NB4 (cell line): ENCODE measurements at regions not wholly inside any gene's neighbourhood (a gene's known extent, or its start where the extent isn't known, plus 50 kb on each side); places are given as distances from the start of the nearest gene placed in this dataset.

Experiments
- DNase-seq: peaks from one replicate; pipeline ENCODE4 v3.0.0; 2010; ENCODE audit warnings: low read depth
- H3K4me3 ChIP-seq: one replicate; pipeline ENCODE4 v1.5.1; 2011; ENCODE audit warnings: mild to moderate bottlenecking, low read depth, low read length, moderate library complexity
- MAX ChIP-seq: IDR thresholded peaks from 2 replicates; pipeline ENCODE4 v1.6.1; 2011; ENCODE audit warnings: low read depth, low read length
- MYC ChIP-seq: IDR thresholded peaks from 2 replicates; pipeline ENCODE4 v1.6.1; 2011; ENCODE audit warnings: low read depth, low read length
- POLR2A ChIP-seq: IDR thresholded peaks from 2 replicates; pipeline ENCODE4 v1.6.1; 2011; ENCODE audit warnings: mild to moderate bottlenecking; ENCODE audit not compliant: insufficient read length; ENCODE audit errors: extremely low read depth
- TF ChIP-seq, protein P1 (sequence below): IDR thresholded peaks from one replicate; pipeline ENCODE4 v1.5.1; 2012; ENCODE audit warnings: low read depth, low read length

- no peak for DNase-seq
- TF ChIP-seq POLR2A, result no peak
- no peak for TF ChIP-seq MAX
- TF ChIP-seq, protein P1, sequence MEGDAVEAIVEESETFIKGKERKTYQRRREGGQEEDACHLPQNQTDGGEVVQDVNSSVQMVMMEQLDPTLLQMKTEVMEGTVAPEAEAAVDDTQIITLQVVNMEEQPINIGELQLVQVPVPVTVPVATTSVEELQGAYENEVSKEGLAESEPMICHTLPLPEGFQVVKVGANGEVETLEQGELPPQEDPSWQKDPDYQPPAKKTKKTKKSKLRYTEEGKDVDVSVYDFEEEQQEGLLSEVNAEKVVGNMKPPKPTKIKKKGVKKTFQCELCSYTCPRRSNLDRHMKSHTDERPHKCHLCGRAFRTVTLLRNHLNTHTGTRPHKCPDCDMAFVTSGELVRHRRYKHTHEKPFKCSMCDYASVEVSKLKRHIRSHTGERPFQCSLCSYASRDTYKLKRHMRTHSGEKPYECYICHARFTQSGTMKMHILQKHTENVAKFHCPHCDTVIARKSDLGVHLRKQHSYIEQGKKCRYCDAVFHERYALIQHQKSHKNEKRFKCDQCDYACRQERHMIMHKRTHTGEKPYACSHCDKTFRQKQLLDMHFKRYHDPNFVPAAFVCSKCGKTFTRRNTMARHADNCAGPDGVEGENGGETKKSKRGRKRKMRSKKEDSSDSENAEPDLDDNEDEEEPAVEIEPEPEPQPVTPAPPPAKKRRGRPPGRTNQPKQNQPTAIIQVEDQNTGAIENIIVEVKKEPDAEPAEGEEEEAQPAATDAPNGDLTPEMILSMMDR, result no peak
- no peak for TF ChIP-seq MYC
- H3K4me3 ChIP-seq, result no peak overlapping the region
Measured at GRCh38 chr12:45532113-45532512, 197.4 kb upstream of the ARID2 start.

GRCh38 chr12:45535610-45536180, 193.8 kb upstream of the ARID2 start:
- no peak for DNase-seq
- TF ChIP-seq, protein P1, result no peak
- no peak for TF ChIP-seq MAX
- TF ChIP-seq POLR2A, result no peak
- no peak for TF ChIP-seq MYC
- no peak overlapping the region for H3K4me3 ChIP-seq

- TF ChIP-seq MYC (no peak), POLR2A (no peak)
- DNase-seq, result no peak
- H3K4me3 ChIP-seq, result no peak overlapping the region
Measured at GRCh38 chr12:45536284-45536683, 193.2 kb upstream of the ARID2 start.

DNA sequence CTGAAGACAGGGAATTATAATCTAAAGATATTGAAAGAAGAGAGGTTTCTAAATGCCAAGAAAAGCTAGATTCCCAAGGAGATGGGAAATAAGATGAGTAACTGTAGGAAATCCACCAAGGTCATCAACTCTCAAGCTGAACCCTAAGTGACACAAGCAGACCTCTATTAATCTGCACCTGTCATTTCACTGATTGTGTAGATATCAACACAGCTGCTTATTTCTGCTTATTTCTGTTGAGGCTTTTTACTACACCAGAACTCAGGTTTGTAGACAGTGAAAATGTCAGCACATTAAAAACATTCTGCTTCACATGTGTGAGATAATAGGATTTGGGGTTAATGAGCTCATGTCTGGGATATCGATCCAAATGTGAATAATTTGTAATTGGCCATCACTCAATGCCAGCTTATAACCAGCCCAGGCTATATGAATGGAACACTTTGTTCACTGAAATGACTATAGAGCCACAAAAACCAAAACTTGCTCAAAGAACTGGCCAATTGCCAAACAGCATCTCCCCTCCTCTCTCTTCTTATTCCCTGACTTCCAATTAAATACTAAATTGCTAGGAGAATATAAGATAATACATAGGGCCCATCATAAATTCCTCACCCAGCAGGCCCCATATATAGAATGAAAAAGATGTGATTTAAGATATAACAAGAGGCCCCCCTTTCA, 188.7 kb upstream of the ARID2 start:
- no peak for DNase-seq
- no peak overlapping the region for H3K4me3 ChIP-seq
- no peak for TF ChIP-seq MYC
- TF ChIP-seq, protein P1, result no peak
- TF ChIP-seq MAX, result no peak
- TF ChIP-seq POLR2A, result no peak

GRCh38 chr12:45543887-45544286, 185.6 kb upstream of the ARID2 start:
- TF ChIP-seq, protein P1, result peak; percentile 88
- TF ChIP-seq POLR2A (no peak), MYC (no peak), MAX (no peak)
- no peak overlapping the region for H3K4me3 ChIP-seq
- peak; percentile 90 for DNase-seq

GRCh38 chr12:45546545-45546944, 183.0 kb upstream of the ARID2 start:
- TF ChIP-seq POLR2A, result no peak
- no peak for TF ChIP-seq MAX
- TF ChIP-seq, protein P1, result no peak
- no peak for TF ChIP-seq MYC
- DNase-seq, result no peak
- H3K4me3 ChIP-seq, result no peak overlapping the region
